ENCODE measurements at regions not wholly inside any gene's neighbourhood (a gene's known extent, or its start where the extent isn't known, plus 50 kb on each side); places are given as distances from the start of the nearest gene placed in this dataset.

GRCh38 chr1:115139381-115139780 is 50.1 kb upstream of the TSPAN2 start:
- DNase-seq: no peak
